Astrocyte (in vitro differentiated cells and primary cell): ENCODE measurements at regions not wholly inside any gene's neighbourhood (a gene's known extent, or its start where the extent isn't known, plus 50 kb on each side); places are given as distances from the start of the nearest gene placed in this dataset.

Source experiments
- DNase-seq: peaks from one replicate; pipeline ENCODE4 v3.0.0-alpha.2; 2010; ENCODE audit warnings: low read depth
- FAIRE-seq: peaks from 2 replicates; lab custom pipeline; 2011; peaks lifted over from hg19 to GRCh38; lab: Jason Lieb, UNC
- H2AFZ ChIP-seq: 2 replicates; pipeline ENCODE4 v1.6.0; 2012; ENCODE audit warnings: low read depth, low read length, inconsistent platforms
- H3K27ac ChIP-seq: 2 replicates; pipeline ENCODE4 v1.5.1; 2011; ENCODE audit warnings: low read depth, low read length, inconsistent platforms
- H3K27me3 ChIP-seq: 2 replicates; pipeline ENCODE4 v1.6.0; 2011; ENCODE audit warnings: low read length, inconsistent platforms; ENCODE audit not compliant: insufficient read depth
- H3K36me3 ChIP-seq: 2 replicates; pipeline ENCODE4 v1.5.1; 2011; ENCODE audit warnings: low read length, inconsistent platforms; ENCODE audit not compliant: insufficient read depth
- H3K4me1 ChIP-seq: 2 replicates; pipeline ENCODE4 v1.5.1; 2011; ENCODE audit warnings: low read length, inconsistent platforms; ENCODE audit not compliant: insufficient read depth
- H3K4me2 ChIP-seq: 2 replicates; pipeline ENCODE4 v1.6.0; 2012; ENCODE audit warnings: low read length, inconsistent platforms
- H3K4me3 ChIP-seq: 2 replicates; pipeline ENCODE4 v1.5.1; 2011; ENCODE audit warnings: low read depth, mild to moderate bottlenecking, low read length, inconsistent platforms; ENCODE audit not compliant: insufficient read depth
- H3K79me2 ChIP-seq: 2 replicates; pipeline ENCODE4 v1.6.0; 2012; ENCODE audit warnings: mild to moderate bottlenecking, low read length, inconsistent platforms; ENCODE audit not compliant: insufficient read depth
- H3K9ac ChIP-seq: 2 replicates; pipeline ENCODE4 v1.6.0; 2012; ENCODE audit warnings: mild to moderate bottlenecking, low read length, inconsistent platforms
- H3K9me3 ChIP-seq: 2 replicates; pipeline ENCODE4 v1.5.1; 2012; ENCODE audit warnings: low read depth, mild to moderate bottlenecking, low read length, inconsistent platforms; ENCODE audit not compliant: insufficient read depth
- H4K20me1 ChIP-seq: 2 replicates; pipeline ENCODE4 v1.6.0; 2012; ENCODE audit warnings: low read length, inconsistent platforms; ENCODE audit not compliant: insufficient read depth
- H3K27ac Mint-ChIP-seq: one replicate; pipeline ENCODE4 v1.8.0; 2021; ENCODE audit warnings: mild to moderate bottlenecking, mixed read lengths; ENCODE audit not compliant: unreplicated experiment
- H3K27me3 Mint-ChIP-seq: one replicate; pipeline ENCODE4 v1.8.0; 2021; ENCODE audit warnings: low read depth, mixed read lengths; ENCODE audit not compliant: unreplicated experiment
- H3K36me3 Mint-ChIP-seq: one replicate; pipeline ENCODE4 v1.8.0; 2021; ENCODE audit warnings: low read depth, mixed read lengths; ENCODE audit not compliant: unreplicated experiment
- H3K4me1 Mint-ChIP-seq: one replicate; pipeline ENCODE4 v1.8.0; 2021; ENCODE audit warnings: low read depth, mixed read lengths; ENCODE audit not compliant: unreplicated experiment
- H3K4me3 Mint-ChIP-seq: one replicate; pipeline ENCODE4 v1.8.0; 2021; ENCODE audit warnings: mild to moderate bottlenecking, moderate library complexity, mixed read lengths; ENCODE audit not compliant: unreplicated experiment
- H3K9me3 Mint-ChIP-seq: one replicate; pipeline ENCODE4 v1.8.0; 2021; ENCODE audit warnings: mild to moderate bottlenecking, mixed read lengths; ENCODE audit not compliant: unreplicated experiment
- EZH2 ChIP-seq: IDR thresholded peaks from 2 replicates; pipeline ENCODE4 v1.6.1; 2012; ENCODE audit warnings: mild to moderate bottlenecking, low read length, inconsistent platforms; ENCODE audit not compliant: insufficient read depth
- TF ChIP-seq, protein P1 (sequence below): IDR thresholded peaks from 2 replicates; pipeline ENCODE4 v1.5.1; 2011; ENCODE audit warnings: low read depth, mild to moderate bottlenecking, inconsistent platforms, low read length, moderate library complexity; ENCODE audit not compliant: insufficient read depth

DNA sequence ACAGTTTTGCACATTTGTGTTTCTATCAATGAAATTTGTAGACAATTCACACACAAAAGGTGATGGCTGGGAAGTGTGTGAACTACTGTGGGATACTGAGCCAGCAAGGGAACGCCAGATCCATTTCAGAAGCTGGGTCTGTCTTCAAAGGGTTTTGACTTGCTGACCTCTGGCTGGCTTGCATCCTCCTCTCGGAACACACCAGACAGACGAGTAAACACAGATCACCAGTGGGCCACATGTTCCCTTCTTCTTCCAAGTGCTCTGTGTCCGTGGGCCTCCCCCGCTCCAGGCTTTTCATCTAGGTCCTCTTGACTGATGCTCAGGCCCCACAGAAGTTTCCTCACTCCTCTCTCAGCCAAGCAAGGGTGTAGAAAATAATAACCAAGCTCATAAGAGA is 122.2 kb upstream of the OSR1 start:
- H3K27ac Mint-ChIP-seq = no peak overlapping the region
- H3K36me3 ChIP-seq = no peaks in the 10 kb centered on the region
- H3K27me3 ChIP-seq = peaks cover 9% of the 10 kb centered on the region
- H4K20me1 ChIP-seq = no peaks in the 10 kb centered on the region
- no peaks in the 10 kb centered on the region for H3K9me3 ChIP-seq
- H3K27me3 Mint-ChIP-seq = no peaks in the 10 kb centered on the region
- H3K79me2 ChIP-seq = no peaks in the 10 kb centered on the region
- DNase-seq (no peak), FAIRE-seq (no peak)
- no peak overlapping the region for H3K27ac ChIP-seq
- no peaks in the 10 kb centered on the region for H3K36me3 Mint-ChIP-seq
- no peaks in the 10 kb centered on the region for H3K4me1 ChIP-seq
- H3K9me3 Mint-ChIP-seq = no peaks in the 10 kb centered on the region
- H3K9ac ChIP-seq = no peak overlapping the region
- H2AFZ ChIP-seq = no peak overlapping the region
- no peaks in the 10 kb centered on the region for H3K4me1 Mint-ChIP-seq
- H3K4me3 Mint-ChIP-seq = no peak overlapping the region
- H3K4me2 ChIP-seq = no peak overlapping the region
- no peak overlapping the region for H3K4me3 ChIP-seq
- no peak for TF ChIP-seq EZH2
- TF ChIP-seq, protein P1, sequence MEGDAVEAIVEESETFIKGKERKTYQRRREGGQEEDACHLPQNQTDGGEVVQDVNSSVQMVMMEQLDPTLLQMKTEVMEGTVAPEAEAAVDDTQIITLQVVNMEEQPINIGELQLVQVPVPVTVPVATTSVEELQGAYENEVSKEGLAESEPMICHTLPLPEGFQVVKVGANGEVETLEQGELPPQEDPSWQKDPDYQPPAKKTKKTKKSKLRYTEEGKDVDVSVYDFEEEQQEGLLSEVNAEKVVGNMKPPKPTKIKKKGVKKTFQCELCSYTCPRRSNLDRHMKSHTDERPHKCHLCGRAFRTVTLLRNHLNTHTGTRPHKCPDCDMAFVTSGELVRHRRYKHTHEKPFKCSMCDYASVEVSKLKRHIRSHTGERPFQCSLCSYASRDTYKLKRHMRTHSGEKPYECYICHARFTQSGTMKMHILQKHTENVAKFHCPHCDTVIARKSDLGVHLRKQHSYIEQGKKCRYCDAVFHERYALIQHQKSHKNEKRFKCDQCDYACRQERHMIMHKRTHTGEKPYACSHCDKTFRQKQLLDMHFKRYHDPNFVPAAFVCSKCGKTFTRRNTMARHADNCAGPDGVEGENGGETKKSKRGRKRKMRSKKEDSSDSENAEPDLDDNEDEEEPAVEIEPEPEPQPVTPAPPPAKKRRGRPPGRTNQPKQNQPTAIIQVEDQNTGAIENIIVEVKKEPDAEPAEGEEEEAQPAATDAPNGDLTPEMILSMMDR = no peak

DNA sequence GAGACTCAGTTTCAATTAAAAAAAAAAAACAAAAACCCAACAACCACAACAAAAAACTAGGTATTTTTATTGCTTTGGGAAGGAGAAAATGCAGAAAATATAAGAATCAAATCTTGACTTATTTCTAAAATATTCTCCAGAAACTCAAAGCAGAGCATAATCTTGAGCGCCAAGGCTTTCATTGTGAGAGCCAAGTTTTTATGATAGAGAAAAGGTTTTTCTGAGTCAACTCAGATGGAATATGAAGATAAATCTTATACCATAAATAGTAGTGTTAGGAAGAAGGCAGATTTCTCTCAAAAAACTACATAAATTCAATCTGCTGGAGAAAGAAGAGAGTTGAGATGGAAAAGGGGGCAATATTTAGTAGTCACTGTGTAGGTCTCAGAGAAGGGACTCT is 121.2 kb upstream of the OSR1 start:
- no peak for FAIRE-seq
- Mint-ChIP-seq H3K27ac (no peak overlapping the region), H3K36me3 (no peaks in the 10 kb centered on the region)

DNA sequence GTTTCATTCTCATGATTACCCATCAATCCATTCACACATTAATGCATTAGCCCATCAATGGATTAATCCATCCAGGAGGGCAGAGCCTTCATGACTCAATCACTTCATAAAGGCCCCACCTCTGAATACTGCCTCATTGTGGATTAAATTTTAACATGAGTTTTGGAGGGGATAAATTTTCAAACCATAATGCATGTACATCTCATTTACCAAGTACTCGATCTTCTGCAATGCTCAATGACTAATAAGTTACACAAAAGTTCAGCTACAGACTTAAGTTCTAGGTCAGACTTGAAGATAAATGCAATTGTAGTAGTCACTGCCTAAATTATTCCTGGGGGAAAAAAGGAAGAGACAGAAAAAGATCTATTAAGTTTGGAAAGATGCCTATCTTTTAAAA is 120.0 kb upstream of the OSR1 start:
- Histone ChIP-seq H3K27me3 (peaks cover 12% of the 10 kb centered on the region), H4K20me1 (no peaks in the 10 kb centered on the region), H3K36me3 (no peaks in the 10 kb centered on the region), H3K9ac (no peak overlapping the region), H3K4me3 (no peak overlapping the region), H3K79me2 (no peaks in the 10 kb centered on the region), H3K9me3 (no peaks in the 10 kb centered on the region), H3K4me2 (no peak overlapping the region), H3K4me1 (no peaks in the 10 kb centered on the region), H3K27ac (no peak overlapping the region), H2AFZ (no peak overlapping the region)
- no peak for TF ChIP-seq EZH2
- TF ChIP-seq, protein P1 = no peak
- Mint-ChIP-seq H3K36me3 (no peaks in the 10 kb centered on the region), H3K4me3 (no peak overlapping the region), H3K4me1 (no peaks in the 10 kb centered on the region), H3K9me3 (no peaks in the 10 kb centered on the region), H3K27me3 (no peaks in the 10 kb centered on the region), H3K27ac (no peak overlapping the region)
- DNase-seq (no peak), FAIRE-seq (no peak)

More for the DNA sequence above, 121.2 kb upstream of the OSR1 start:
- Histone ChIP-seq H3K27me3 (peaks cover 9% of the 10 kb centered on the region), H3K4me3 (no peak overlapping the region), H3K9me3 (no peaks in the 10 kb centered on the region), H2AFZ (no peak overlapping the region), H3K9ac (no peak overlapping the region), H3K4me1 (no peaks in the 10 kb centered on the region), H3K4me2 (no peak overlapping the region), H3K27ac (no peak overlapping the region), H3K79me2 (no peaks in the 10 kb centered on the region), H4K20me1 (no peaks in the 10 kb centered on the region), H3K36me3 (no peaks in the 10 kb centered on the region)
- H3K4me1 Mint-ChIP-seq = no peaks in the 10 kb centered on the region
- no peaks in the 10 kb centered on the region for H3K27me3 Mint-ChIP-seq
- TF ChIP-seq EZH2 = no peak
- TF ChIP-seq, protein P1 = no peak
- DNase-seq = no peak
- H3K4me3 Mint-ChIP-seq = no peak overlapping the region
- no peaks in the 10 kb centered on the region for H3K9me3 Mint-ChIP-seq
